ENCODE measurements at regions not wholly inside any gene's neighbourhood (a gene's known extent, or its start where the extent isn't known, plus 50 kb on each side); places are given as distances from the start of the nearest gene placed in this dataset.

DNA sequence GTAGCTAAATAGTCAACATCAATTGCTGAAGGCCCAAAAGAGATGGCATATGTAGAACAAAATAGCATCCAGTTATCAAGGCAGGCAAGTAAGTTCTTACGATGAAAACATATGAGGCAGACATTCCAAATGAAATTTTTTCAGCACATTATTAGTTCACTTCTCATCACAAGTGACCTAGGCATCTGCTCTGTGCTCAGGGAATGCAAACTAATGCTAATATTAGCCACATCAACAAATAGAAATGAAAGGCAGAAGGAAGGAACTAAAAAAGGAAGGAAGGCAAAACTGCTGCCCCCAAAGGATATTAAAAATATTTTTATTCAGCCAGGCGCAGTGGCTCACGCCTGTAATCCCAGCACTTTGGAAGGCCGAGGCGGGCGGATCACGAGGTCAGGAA is 51.2 kb upstream of the ROCK1 start:
- no peak for ATAC-seq (ENCODE audit: low read depth in 2 of 2)
- H3K4me1 Mint-ChIP-seq: no peaks in the 10 kb centered on the region
- H3K4me3 Mint-ChIP-seq: no peak overlapping the region
- H3K9me3 Mint-ChIP-seq: peaks cover 0 to 8% (median 0%) of the 10 kb centered on the region in 7 donors
- peaks cover 0 to 8% (median 0%) of the 10 kb centered on the region in 3 donors for H3K27me3 Mint-ChIP-seq
- H3K27ac Mint-ChIP-seq: no peak overlapping the region
- H3K36me3 Mint-ChIP-seq: no peaks in the 10 kb centered on the region
- DNase-seq: no peak

DNA sequence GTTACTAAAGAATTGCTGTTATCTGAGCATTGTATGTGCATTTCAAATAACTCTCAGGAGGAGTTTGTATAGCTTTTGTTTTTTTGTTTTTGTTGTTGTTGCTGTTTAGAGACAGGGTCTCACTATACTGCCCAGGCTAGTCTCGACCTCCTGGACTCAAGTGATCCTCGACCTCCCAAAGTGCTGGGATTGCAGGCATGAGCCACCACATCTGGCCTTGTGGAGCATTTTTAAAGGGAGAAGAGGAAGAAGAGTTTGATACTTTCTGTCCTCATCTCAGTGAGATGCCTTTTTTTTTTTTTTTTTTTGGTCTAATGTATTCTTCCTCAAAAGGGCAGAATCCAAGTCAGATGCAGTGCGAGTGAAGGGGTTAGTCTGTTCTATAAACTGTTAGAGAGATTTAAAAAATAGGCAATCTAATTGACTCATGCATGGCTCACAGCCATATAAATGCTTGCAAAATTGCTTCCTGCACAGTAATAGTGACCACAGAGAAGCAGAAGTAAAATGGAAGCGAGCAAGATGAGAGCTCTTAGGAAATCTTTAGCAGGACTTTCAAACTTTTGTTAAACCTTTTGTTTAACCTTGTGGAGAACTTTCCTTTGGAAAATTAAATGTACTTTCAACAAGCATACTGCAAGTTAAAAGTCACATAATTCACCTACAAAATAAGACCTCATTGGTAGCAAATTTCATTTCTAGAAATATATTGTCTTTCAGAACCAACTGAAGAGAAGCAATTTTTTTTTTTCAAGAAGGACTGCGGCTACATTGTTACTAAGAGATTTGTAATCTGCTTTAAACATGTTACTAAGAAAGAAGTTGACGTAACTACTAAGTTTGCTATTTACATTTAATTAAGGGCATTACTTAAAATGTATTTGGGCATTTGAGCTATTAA is 52.3 kb upstream of the ROCK1 start:
- Mint-ChIP-seq H3K27ac (no peak overlapping the region), H3K27me3 (peaks cover 0 to 8% (median 0%) of the 10 kb centered on the region in 3 donors), H3K4me3 (no peak overlapping the region), H3K9me3 (peaks cover 0 to 2% (median 0%) of the 10 kb centered on the region in 7 donors), H3K4me1 (no peaks in the 10 kb centered on the region), H3K36me3 (no peaks in the 10 kb centered on the region)
- DNase-seq: no peak
- no peak for ATAC-seq (ENCODE audit: low read depth in 2 of 2)

DNA sequence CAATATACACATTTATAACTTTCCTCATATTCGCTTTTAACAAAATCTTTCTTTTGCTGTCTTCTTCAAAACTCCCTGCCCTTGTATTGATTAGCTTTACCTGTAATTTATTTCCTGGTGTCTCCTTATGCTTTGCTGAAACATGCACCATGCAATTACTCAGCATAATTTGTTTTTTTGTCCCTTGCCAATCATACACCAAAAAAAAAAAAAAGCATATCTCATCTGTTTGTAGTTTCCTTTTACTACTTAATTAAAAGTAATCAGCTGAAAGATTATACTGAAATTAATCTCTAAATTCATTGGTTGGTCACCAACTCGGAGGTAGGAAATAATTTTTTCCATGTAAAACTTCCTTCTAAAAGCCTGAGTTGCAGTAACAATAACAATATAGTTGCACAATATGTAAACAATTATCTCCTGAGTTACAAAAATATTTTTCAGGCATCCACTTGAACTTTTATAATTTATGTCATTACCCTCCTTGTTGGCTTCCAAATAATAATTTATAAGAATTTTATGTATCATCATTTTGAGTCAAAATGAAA is 53.0 kb upstream of the ROCK1 start:
- Mint-ChIP-seq H3K9me3 (peaks cover 0 to 2% (median 0%) of the 10 kb centered on the region in 7 donors), H3K4me3 (no peak overlapping the region), H3K27me3 (peaks cover 0 to 8% (median 0%) of the 10 kb centered on the region in 3 donors), H3K4me1 (no peaks in the 10 kb centered on the region), H3K27ac (no peak overlapping the region), H3K36me3 (no peaks in the 10 kb centered on the region)
- DNase-seq: no peak
- ATAC-seq (ENCODE audit: low read depth in 2 of 2): no peak

DNA sequence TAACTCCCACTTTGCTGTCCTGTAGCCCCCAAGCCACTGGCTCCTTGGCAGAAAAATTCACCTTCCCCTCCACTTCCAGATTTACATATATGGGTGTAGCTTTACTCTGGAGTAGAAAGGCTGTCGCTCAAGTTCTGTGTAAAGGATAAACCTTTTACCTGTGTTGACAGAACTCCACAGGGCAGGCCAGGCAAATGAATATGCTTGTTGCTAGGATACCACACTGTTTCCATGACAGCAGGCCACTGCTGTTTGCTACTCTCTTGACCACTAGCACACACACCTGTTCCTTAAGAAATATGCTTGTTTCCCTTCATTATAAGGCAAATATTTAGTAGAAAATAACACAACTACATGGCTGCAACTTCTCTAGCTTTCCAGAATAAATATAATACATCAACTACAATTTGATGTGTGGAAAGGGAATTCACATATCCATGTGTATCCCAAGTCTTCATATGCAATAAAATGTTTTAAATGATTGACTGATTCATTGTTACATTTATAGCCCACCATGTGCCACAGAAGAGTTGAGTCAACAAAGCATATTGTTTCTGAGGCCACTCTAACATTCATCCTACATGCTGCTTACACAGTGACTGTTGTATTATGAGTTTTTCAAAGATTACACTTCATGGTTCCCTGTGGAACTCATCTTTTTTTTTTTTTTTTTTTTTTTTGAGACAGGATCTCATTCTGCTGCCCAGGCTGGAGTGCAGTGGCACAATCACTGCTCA is 56.2 kb upstream of the ROCK1 start:
- H3K9me3 Mint-ChIP-seq: no peaks in the 10 kb centered on the region
- no peak for ATAC-seq (ENCODE audit: low read depth in 2 of 2)
- H3K27ac Mint-ChIP-seq: no peak overlapping the region
- DNase-seq: no peak
- H3K4me3 Mint-ChIP-seq: no peak overlapping the region
- H3K4me1 Mint-ChIP-seq: no peaks in the 10 kb centered on the region
- H3K27me3 Mint-ChIP-seq: peaks cover 0 to 4% (median 4%) of the 10 kb centered on the region in 3 donors
- no peaks in the 10 kb centered on the region for H3K36me3 Mint-ChIP-seq

DNA sequence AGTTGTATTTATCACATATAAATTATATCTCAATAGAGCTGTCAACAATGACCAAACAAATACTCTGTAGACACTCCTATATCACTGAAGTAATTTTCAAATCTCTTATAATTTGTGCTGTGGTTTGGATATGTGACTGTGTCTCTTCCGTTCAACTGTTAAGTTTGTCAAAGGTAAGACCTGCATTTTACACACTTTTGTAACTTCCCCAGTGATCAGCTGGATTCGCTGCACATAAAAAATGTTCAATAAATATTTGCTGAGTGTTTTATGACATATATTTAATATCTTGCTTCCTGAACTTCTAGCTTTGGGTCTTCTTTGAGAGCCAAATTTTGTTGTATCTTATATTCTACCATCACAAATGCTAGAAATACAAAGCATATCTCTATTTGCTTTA is 57.3 kb upstream of the ROCK1 start:
- ATAC-seq (ENCODE audit: low read depth in 2 of 2) (no peak), DNase-seq (no peak)
- Mint-ChIP-seq H3K9me3 (no peaks in the 10 kb centered on the region), H3K27me3 (peaks cover 4 to 8% (median 8%) of the 10 kb centered on the region in 3 donors), H3K36me3 (no peaks in the 10 kb centered on the region), H3K4me3 (no peak overlapping the region), H3K27ac (no peak overlapping the region), H3K4me1 (no peaks in the 10 kb centered on the region)

DNA sequence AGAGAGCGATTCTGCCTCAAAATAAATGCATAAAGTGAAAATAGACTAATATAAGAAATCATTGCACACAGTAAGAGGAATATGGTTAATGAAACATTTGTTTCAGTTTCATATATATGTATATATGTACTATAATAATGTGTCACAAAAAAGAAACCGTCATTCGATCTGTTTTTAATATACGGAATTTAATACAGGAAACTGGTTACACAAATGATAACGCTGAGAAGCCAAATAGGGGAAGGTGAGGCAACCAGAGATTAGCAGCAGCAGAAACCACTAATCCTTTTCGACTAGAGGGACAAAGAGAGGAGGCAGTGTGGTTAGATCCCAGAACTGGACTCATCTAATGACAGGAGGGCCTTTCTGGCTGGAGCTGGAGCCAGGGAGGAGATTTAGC is 64.2 kb upstream of the GREB1L start:
- no peaks in the 10 kb centered on the region for H3K36me3 Mint-ChIP-seq
- H3K4me1 Mint-ChIP-seq: peaks cover 0 to 5% (median 2%) of the 10 kb centered on the region in 3 donors
- DNase-seq (no peak), ATAC-seq (ENCODE audit: low read depth in 2 of 2) (no peak)
- H3K4me3 Mint-ChIP-seq: no peak overlapping the region
- peak overlapping the region in 1 of 6 donors; percentile 14 for H3K27ac Mint-ChIP-seq
- no peaks in the 10 kb centered on the region for H3K9me3 Mint-ChIP-seq
- H3K27me3 Mint-ChIP-seq: peaks cover 0 to 8% (median 8%) of the 10 kb centered on the region in 3 donors

DNA sequence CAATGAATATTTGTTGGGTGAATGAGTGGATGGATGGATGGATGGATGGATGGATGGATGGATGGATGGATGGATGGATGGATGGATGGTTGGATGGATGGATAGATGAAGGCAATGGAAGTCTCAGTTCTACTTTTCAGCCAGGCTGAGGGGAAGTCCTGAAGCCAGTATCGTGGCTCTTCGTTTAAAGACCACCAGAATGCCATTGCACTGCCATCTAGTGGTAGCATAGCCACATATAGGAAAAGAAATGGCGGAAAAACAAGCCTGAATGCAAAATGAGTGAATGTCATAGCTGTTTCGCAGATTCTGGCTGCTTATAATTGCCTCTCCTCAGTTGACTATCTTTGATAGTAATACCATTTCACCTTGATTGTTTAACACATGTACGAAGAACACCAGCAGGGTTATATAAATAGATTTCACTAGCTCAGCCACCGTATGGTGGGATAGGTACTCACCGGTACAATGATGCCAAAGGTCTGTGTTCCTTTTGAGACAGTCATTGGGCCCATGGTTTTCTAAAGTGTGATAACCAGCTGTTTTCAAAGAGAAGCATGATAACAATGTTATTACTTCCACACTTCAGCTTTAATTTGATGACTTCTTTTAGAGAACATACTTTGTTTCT is 62.3 kb upstream of the GREB1L start:
- peak; percentile 24 for DNase-seq
- H3K9me3 Mint-ChIP-seq: no peaks in the 10 kb centered on the region
- no peaks in the 10 kb centered on the region for H3K36me3 Mint-ChIP-seq
- H3K4me3 Mint-ChIP-seq: no peak overlapping the region
- H3K27me3 Mint-ChIP-seq: no peaks in the 10 kb centered on the region
- ATAC-seq (ENCODE audit: low read depth in 2 of 2): peak; percentile 63 to 67
- peaks cover 0 to 5% (median 2%) of the 10 kb centered on the region in 3 donors for H3K4me1 Mint-ChIP-seq
- no peak overlapping the region for H3K27ac Mint-ChIP-seq

DNA sequence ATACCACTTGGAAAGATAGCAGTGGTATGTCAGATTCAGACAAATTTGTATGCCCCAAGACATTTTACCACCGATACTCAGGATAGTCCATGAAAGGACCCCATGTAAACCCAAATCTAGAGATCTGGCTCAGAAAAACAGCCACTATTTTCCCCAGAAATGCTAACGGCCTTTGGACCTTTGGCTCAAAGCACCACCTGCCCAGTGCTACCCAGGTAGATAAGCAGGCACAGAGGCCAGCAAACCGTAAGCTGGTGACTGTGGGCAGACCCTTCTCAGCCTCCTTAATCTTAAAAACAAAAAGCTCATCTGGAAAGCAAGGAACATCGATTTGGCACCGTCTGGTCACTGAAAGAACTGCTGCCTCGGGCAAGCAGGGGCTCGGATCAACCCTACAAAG is 61.4 kb upstream of the GREB1L start:
- peaks cover 0 to 5% (median 2%) of the 10 kb centered on the region in 3 donors for H3K4me1 Mint-ChIP-seq
- H3K27ac Mint-ChIP-seq: no peak overlapping the region
- H3K36me3 Mint-ChIP-seq: no peaks in the 10 kb centered on the region
- H3K4me3 Mint-ChIP-seq: no peak overlapping the region
- H3K27me3 Mint-ChIP-seq: peaks cover 0 to 4% (median 0%) of the 10 kb centered on the region in 3 donors
- DNase-seq: no peak
- H3K9me3 Mint-ChIP-seq: no peaks in the 10 kb centered on the region
- ATAC-seq (ENCODE audit: low read depth in 2 of 2): no peak

DNA sequence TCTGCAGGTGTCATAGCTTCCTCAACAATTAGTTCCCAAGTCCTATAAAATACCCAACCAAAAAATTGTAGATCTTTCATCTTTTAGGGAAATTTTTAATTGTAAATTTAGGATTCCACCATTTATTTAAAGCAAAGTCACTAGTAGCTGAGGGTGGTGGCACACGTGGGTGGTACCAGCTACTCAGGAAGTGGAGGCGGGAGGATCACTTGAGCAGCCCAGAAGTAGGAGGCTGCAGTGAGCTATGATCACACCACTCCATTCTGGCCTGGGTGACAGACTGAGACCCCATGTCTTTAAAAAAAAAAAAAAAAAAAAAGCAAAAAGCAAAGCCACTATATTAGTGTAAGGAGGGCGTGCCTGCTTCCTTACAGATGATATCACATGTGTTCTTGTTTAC is 60.3 kb upstream of the GREB1L start:
- no peak for DNase-seq
- peaks cover 0 to 10% (median 0%) of the 10 kb centered on the region in 3 donors for H3K27me3 Mint-ChIP-seq
- H3K36me3 Mint-ChIP-seq: no peaks in the 10 kb centered on the region
- no peaks in the 10 kb centered on the region for H3K9me3 Mint-ChIP-seq
- H3K4me3 Mint-ChIP-seq: no peak overlapping the region
- ATAC-seq (ENCODE audit: low read depth in 2 of 2): no peak
- H3K4me1 Mint-ChIP-seq: peaks cover 0 to 5% (median 2%) of the 10 kb centered on the region in 3 donors
- no peak overlapping the region for H3K27ac Mint-ChIP-seq

DNA sequence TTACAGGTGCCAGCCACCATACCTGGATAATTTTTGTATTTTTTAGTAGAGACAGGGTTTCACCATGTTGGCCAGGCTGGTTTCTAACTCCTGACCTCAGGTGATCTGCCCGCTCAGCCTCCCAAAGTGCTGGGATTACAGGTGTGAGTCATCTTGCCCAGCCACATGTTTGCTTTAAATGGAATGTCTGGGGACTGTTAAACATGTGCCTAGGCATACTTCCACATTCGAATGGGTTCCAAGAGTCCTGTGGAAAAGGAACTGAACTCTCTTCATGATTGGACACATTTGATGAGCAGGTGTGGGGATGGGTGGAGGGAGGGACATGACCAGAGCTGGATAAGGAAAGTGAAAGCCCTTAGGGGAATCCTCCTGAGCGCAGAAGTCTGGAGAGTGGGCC is 58.4 kb upstream of the GREB1L start:
- no peak overlapping the region for H3K4me3 Mint-ChIP-seq
- no peaks in the 10 kb centered on the region for H3K9me3 Mint-ChIP-seq
- H3K36me3 Mint-ChIP-seq: no peaks in the 10 kb centered on the region
- no peak overlapping the region for H3K27ac Mint-ChIP-seq
- no peaks in the 10 kb centered on the region for H3K4me1 Mint-ChIP-seq
- DNase-seq: no peak
- ATAC-seq (ENCODE audit: low read depth in 2 of 2): no peak
- H3K27me3 Mint-ChIP-seq: peaks cover 0 to 11% (median 0%) of the 10 kb centered on the region in 3 donors

DNA sequence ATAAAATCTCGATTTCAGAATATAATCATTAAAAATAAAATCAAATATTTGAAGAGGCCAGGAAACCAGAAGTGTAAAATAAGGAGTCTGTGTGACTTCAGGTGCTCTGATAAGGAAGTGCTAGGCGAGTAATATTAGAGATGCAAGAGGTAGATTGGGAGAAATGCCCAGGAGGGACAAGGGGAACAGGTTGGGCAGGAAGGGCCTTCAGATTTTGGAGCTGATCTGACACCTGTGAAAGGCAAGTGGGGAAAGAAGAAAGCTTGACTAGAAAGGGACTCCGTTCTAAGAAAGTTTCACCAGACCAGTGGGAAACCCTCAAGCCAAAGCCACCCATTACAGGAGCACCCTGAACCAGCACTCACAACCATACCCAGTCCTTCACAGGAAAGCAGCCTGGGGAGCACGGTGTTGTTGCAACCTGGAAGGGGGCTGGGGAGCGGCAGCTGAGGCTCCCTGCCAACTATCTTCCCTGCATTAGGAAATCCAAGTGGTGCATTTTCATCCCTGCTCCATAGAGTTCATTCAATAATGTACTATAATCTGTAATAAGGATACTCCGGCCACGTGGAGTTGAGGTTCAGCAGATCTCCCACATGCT is 57.5 kb upstream of the GREB1L start:
- ATAC-seq (ENCODE audit: low read depth in 2 of 2) (no peak), DNase-seq (no peak)
- Mint-ChIP-seq H3K36me3 (no peaks in the 10 kb centered on the region), H3K4me3 (no peak overlapping the region), H3K4me1 (no peaks in the 10 kb centered on the region), H3K27me3 (peaks cover 0 to 11% (median 0%) of the 10 kb centered on the region in 3 donors), H3K9me3 (no peaks in the 10 kb centered on the region), H3K27ac (no peak overlapping the region)

DNA sequence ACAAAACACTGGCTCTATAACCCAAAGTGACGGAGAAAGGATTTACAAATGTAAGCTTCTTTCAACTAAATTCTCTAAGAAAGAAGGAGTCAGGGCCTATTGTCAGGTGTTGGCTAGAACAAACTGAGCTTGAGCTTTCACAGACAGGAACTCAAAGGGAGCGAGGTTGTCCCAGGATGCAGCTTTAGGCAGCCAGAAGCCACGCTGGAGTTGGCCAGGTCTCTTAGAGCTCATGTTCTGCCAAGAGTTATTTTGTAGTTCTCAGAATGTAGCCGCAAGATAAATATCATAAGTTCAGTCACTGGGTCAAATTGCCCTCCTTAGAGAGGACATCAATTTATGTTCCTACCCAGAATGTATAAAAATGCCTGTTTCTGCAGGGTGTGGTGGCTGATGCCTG is 54.1 kb upstream of the GREB1L start:
- DNase-seq (no peak), ATAC-seq (ENCODE audit: low read depth in 2 of 2) (no peak)
- Mint-ChIP-seq H3K27me3 (peaks cover 5 to 28% (median 22%) of the 10 kb centered on the region in 3 donors), H3K36me3 (no peaks in the 10 kb centered on the region), H3K9me3 (no peaks in the 10 kb centered on the region), H3K27ac (no peak overlapping the region), H3K4me3 (no peak overlapping the region), H3K4me1 (no peaks in the 10 kb centered on the region)

All from naive B cell (primary cell).